GM10266 (cell line): ENCODE measurements at regions not wholly inside any gene's neighbourhood (a gene's known extent, or its start where the extent isn't known, plus 50 kb on each side); places are given as distances from the start of the nearest gene placed in this dataset.

Experiments
- DNase-seq: peaks from one replicate; pipeline ENCODE4 v3.0.0; 2012; ENCODE audit errors: extremely low spot score
- CTCF ChIP-seq: IDR thresholded peaks from 2 replicates; pipeline ENCODE4 v1.5.1; 2012; ENCODE audit warnings: mild to moderate bottlenecking, low read depth; ENCODE audit not compliant: control insufficient read depth, insufficient read depth; ENCODE audit errors: missing control alignments

- no peak for DNase-seq
- TF ChIP-seq CTCF, result no peak
These were observed 131.2 kb downstream of the ETAA1 start for GRCh38 chr2:67528320-67528719.

GRCh38 chr2:67532387-67532786, 135.3 kb downstream of the ETAA1 start:
- no peak for DNase-seq

GRCh38 chr2:67534745-67535144, 137.6 kb downstream of the ETAA1 start:
- no peak for DNase-seq
- no peak for TF ChIP-seq CTCF

More at GRCh38 chr2:67532387-67532786, 135.3 kb downstream of the ETAA1 start:
- TF ChIP-seq CTCF, result no peak

- DNase-seq, result no peak
- no peak for TF ChIP-seq CTCF
These were observed 143.8 kb downstream of the ETAA1 start for GRCh38 chr2:67540962-67541361.

- no peak for DNase-seq
- no peak for TF ChIP-seq CTCF
These were observed 147.2 kb downstream of the ETAA1 start for GRCh38 chr2:67544286-67544685.

- TF ChIP-seq CTCF, result no peak
- DNase-seq, result no peak
These were observed 151.4 kb downstream of the ETAA1 start for GRCh38 chr2:67548317-67549201.

GRCh38 chr2:67559156-67559555, 162.0 kb downstream of the ETAA1 start:
- DNase-seq, result no peak
- TF ChIP-seq CTCF, result no peak
